ENCODE measurements at regions not wholly inside any gene's neighbourhood (a gene's known extent, or its start where the extent isn't known, plus 50 kb on each side); places are given as distances from the start of the nearest gene placed in this dataset.

DNA sequence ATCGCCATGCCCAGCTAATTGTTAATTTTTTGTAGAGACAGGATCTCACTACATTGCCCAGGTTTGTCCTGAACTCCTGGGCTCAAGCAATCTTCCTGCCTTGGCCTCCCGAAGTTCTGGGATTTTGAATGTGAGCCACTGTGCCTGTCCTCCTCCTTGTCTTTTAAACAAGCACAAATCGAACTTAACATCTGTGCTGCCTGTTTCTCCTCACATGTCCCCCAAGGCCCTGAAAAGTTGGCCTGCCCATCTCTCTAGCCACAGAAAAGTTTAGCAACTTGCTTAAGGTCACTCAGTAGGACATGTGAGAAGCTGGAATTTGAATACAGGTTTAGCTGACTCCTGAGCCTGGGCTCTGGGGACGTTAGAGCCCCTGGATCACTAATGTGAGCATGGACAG is 115.7 kb upstream of the KCNG1 start:
- TF ChIP-seq, protein P1, sequence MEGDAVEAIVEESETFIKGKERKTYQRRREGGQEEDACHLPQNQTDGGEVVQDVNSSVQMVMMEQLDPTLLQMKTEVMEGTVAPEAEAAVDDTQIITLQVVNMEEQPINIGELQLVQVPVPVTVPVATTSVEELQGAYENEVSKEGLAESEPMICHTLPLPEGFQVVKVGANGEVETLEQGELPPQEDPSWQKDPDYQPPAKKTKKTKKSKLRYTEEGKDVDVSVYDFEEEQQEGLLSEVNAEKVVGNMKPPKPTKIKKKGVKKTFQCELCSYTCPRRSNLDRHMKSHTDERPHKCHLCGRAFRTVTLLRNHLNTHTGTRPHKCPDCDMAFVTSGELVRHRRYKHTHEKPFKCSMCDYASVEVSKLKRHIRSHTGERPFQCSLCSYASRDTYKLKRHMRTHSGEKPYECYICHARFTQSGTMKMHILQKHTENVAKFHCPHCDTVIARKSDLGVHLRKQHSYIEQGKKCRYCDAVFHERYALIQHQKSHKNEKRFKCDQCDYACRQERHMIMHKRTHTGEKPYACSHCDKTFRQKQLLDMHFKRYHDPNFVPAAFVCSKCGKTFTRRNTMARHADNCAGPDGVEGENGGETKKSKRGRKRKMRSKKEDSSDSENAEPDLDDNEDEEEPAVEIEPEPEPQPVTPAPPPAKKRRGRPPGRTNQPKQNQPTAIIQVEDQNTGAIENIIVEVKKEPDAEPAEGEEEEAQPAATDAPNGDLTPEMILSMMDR (IDR thresholded peaks at IDR 0.05) = no peak
- no peak for TF ChIP-seq POLR2A (IDR thresholded peaks at IDR 0.05)

Data from adrenal gland (tissue), 5 donors.